NT2/D1 (cell line): ENCODE measurements at regions not wholly inside any gene's neighbourhood (a gene's known extent, or its start where the extent isn't known, plus 50 kb on each side); places are given as distances from the start of the nearest gene placed in this dataset.

ENCODE experiments used
- DNase-seq: peaks from one replicate; pipeline ENCODE4 v3.0.0-alpha.2; 2011; ENCODE audit warnings: low read depth, low spot score
- H3K27me3 ChIP-seq: 2 replicates; pipeline ENCODE4 v1.6.0; 2011; ENCODE audit warnings: mild to moderate bottlenecking; ENCODE audit not compliant: insufficient read length, insufficient read depth
- H3K36me3 ChIP-seq: 2 replicates; pipeline ENCODE4 v1.6.1; 2011; ENCODE audit warnings: mild to moderate bottlenecking, low read length, mixed read lengths; ENCODE audit not compliant: insufficient read depth, insufficient read length
- H3K4me1 ChIP-seq: 2 replicates; pipeline ENCODE4 v1.5.1; 2011; ENCODE audit not compliant: insufficient read depth, insufficient read length
- H3K4me3 ChIP-seq: 2 replicates; pipeline ENCODE4 v1.5.1; 2011; ENCODE audit warnings: low read depth; ENCODE audit not compliant: insufficient read length
- H3K9ac ChIP-seq: 2 replicates; pipeline ENCODE4 v1.6.0; 2011; ENCODE audit warnings: low read depth; ENCODE audit not compliant: insufficient read length
- H3K9me3 ChIP-seq: 2 replicates; pipeline ENCODE4 v1.5.1; 2011; ENCODE audit warnings: mild to moderate bottlenecking, low read length; ENCODE audit not compliant: insufficient read depth
- SUZ12 ChIP-seq: IDR thresholded peaks from 2 replicates; pipeline ENCODE4 v1.6.1; 2011; ENCODE audit not compliant: insufficient read length, insufficient read depth; ENCODE audit errors: extremely low read depth
- YY1 ChIP-seq: IDR thresholded peaks from 2 replicates; pipeline ENCODE4 v1.6.1; 2011; ENCODE audit not compliant: insufficient read length, insufficient read depth
- ZNF274 ChIP-seq: IDR thresholded peaks from 2 replicates; pipeline ENCODE4 v1.6.1; 2011; ENCODE audit warnings: mild to moderate bottlenecking, low read depth, low read length

DNA sequence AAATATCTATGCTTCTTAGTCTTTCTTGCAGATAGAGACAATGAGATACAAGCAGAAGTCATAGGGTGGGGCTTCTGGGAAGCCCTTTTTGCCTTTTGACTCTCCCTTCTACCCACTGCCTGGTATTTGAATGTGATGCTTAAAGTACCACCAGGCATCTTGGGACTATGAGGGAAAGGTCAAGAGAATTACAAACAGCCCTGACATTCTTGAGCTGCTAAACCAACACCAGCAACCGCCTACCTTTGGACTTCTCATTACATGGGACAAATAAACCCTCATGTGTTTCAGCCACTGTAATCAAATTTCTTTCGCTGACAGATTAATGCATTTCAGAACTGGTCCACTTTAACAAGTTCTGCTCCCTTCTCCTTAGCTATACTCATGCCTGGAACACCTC, 112.8 kb downstream of the LUZP4 start:
- Histone ChIP-seq H3K27me3 (no peaks in the 10 kb centered on the region), H3K9ac (no peak overlapping the region), H3K4me3 (no peak overlapping the region), H3K36me3 (no peaks in the 10 kb centered on the region), H3K4me1 (peaks cover 3% of the 10 kb centered on the region), H3K9me3 (0 out of 2 replicates have a peak, but pooled peaks cover 3% of the 10 kb centered on the region)
- DNase-seq: no peak
- TF ChIP-seq SUZ12: no peak
- no peak for TF ChIP-seq ZNF274
- no peak for TF ChIP-seq YY1

DNA sequence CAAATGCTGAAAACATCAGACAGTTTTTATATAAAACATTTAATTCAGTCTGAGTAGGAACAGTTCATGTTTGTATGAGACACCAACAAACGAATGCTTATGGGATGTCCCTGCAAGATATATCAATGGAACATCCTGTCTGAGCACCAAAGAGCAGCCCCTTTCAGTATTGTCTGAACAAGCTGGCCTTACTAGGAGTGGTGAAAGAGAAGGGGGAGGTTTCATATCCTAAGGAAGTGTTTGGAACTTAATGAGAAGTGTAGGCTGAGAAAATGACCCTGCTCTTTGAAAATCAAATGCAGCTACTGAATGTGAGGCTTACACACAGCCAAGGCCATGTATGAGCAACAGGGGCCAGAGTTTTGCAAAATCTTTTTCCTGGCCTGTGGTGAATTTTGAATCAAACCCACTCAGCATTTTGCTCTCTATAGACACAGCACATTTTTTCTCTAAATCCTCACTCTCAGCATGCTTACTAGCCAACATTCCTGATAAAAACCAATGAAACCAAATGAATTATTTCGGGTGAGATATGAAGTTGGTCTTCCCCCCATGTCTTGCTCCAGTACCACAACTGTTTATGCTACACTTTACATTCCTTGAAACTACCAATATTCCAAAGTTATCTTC, 119.4 kb downstream of the LUZP4 start:
- no peaks in the 10 kb centered on the region for H3K4me1 ChIP-seq
- TF ChIP-seq SUZ12 (no peak), YY1 (no peak), ZNF274 (no peak)
- DNase-seq: no peak
- H3K4me3 ChIP-seq: no peak overlapping the region
- no peaks in the 10 kb centered on the region for H3K27me3 ChIP-seq
- H3K9me3 ChIP-seq: 0 out of 2 replicates have a peak, but pooled peaks cover 2% of the 10 kb centered on the region
- no peak overlapping the region for H3K9ac ChIP-seq
- no peaks in the 10 kb centered on the region for H3K36me3 ChIP-seq

DNA sequence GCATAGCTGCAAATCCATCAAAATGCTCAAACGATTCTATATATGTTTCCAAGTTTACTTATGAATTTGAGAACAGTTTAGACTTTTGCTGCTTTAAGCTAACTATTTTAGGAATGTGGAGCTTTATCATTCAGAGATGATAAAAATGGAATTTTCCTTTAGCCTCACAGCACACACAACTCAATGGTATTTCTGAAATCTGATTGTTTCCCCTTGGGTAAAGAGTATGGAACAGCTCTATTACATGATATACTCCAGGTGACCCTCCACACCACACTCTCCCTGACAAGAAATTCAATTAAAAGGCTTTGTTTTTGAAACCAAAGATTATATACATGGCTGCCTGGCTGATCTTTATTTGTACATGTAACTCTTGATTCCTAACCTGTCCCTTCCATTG, 120.0 kb downstream of the LUZP4 start:
- TF ChIP-seq ZNF274 (no peak), SUZ12 (no peak), YY1 (no peak)
- no peaks in the 10 kb centered on the region for H3K36me3 ChIP-seq
- no peaks in the 10 kb centered on the region for H3K4me1 ChIP-seq
- no peaks in the 10 kb centered on the region for H3K9me3 ChIP-seq
- H3K27me3 ChIP-seq: no peaks in the 10 kb centered on the region
- DNase-seq: no peak
- no peak overlapping the region for H3K9ac ChIP-seq
- H3K4me3 ChIP-seq: no peak overlapping the region

DNA sequence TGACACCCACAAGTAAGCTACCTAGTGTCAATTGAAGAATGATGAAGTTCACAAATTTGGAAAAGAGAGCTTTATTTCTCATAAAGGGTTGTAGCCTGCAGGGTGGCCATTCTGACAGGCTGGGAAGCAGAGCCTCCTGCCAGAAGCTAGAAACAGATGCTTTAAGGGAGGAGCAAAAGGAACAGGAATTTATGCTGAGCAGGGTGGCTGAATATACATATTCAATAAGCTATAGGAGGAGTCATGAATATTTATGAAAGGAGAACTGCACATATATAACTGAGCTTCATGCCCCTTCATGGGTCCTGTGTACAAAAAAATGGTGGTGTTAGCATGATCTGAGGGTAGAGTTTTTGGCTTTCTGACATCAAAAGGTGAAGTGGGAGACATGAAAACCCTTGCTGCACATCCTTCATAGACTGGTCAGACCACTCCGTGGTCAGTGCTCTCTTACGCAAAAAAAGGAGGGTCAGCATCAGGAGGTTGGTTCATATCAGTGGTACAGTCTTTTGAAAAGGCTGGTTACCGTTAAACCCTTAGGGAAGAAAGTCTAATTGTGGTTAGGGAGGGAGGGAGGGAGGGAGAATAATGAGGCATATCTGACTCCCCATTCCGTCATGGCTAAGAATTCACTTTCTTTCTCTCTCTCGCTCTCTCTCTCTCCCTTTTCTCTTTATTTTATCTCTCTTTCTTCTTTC, 121.4 kb downstream of the LUZP4 start:
- no peaks in the 10 kb centered on the region for H3K4me1 ChIP-seq
- DNase-seq: no peak
- H3K9ac ChIP-seq: no peak overlapping the region
- no peaks in the 10 kb centered on the region for H3K36me3 ChIP-seq
- no peaks in the 10 kb centered on the region for H3K27me3 ChIP-seq
- no peaks in the 10 kb centered on the region for H3K9me3 ChIP-seq
- H3K4me3 ChIP-seq: no peak overlapping the region
- no peak for TF ChIP-seq SUZ12
- no peak for TF ChIP-seq ZNF274
- no peak for TF ChIP-seq YY1

DNA sequence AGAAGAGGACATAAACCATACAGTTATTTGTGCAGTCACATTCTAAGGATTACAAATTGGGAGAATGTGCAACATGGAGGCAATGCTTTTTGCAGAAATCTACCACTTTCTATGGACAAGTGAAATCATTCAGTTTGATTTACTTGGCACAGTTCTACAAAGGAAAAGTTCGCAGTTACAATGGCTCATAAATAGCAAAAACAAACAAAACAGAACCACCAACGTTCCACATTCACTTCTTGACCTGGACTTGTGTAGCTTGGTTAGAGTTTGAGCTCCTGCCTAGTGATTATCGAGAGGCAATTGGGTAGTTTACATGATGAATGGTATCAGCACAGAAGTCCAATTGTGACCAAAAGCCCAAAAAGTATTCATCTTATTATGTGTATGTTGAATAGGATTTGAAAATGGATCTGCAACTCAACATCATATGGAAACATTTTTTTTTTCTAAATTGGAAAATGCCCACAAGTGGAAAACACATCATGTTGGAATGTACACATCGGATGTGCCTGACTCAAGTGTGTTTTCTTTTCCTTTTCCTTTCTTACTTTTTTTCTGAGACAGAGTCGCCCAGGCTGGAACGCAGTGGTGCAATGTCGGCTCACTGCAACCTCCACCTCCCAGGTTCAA, 123.8 kb downstream of the LUZP4 start:
- Histone ChIP-seq H3K36me3 (no peaks in the 10 kb centered on the region), H3K4me3 (no peak overlapping the region), H3K27me3 (no peaks in the 10 kb centered on the region), H3K4me1 (no peaks in the 10 kb centered on the region), H3K9ac (no peak overlapping the region), H3K9me3 (no peaks in the 10 kb centered on the region)
- TF ChIP-seq SUZ12 (no peak), ZNF274 (no peak), YY1 (no peak)
- no peak for DNase-seq

DNA sequence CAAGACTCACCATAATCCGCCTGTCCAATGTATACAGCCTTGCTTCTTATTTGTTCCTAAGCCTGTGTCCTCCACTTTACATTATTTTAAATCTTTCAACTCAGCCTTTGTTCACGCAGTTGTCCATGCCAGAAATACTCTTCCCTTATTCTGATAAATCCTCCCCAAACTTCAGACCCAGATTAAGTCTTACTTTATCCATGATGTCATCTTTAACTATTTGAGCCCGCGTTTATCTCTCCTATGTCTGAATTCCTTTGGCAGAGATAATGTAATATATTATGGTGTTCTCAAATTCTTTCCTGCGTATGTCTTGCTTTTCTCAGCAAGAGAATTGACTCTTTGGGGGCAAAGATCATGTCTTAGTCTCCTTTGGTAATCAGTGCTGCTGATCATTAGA, 129.6 kb downstream of the LUZP4 start:
- Histone ChIP-seq H3K36me3 (no peaks in the 10 kb centered on the region), H3K4me3 (no peak overlapping the region), H3K9ac (no peak overlapping the region), H3K27me3 (no peaks in the 10 kb centered on the region), H3K9me3 (no peaks in the 10 kb centered on the region), H3K4me1 (no peaks in the 10 kb centered on the region)
- no peak for TF ChIP-seq YY1
- DNase-seq: no peak

DNA sequence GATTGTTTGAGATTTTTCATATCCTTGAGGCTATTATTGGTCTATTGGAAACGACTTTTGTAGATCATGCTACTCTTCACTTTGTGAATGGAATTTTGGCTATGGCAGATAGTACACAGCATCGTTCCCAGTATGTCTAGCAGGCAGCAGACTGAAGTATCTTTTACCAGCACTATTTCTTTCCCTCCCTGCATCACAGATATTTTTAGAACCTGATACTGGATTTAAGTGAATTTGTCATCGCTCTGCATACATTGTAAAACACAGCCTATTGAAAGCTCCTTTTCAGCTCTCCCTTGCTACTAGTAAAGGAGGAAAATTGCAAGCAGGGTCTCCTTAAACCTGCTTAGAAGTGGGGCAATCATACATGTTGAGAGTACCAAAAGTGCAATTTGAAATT, 133.6 kb downstream of the LUZP4 start:
- no peak for DNase-seq
- Histone ChIP-seq H3K36me3 (no peaks in the 10 kb centered on the region), H3K4me1 (no peaks in the 10 kb centered on the region), H3K9ac (no peak overlapping the region), H3K4me3 (no peak overlapping the region), H3K9me3 (no peaks in the 10 kb centered on the region; the same call in 1 of the 2 replicates), H3K27me3 (no peaks in the 10 kb centered on the region)
- TF ChIP-seq SUZ12: no peak
- TF ChIP-seq YY1: no peak
- no peak for TF ChIP-seq ZNF274
